HCT116 (cell line): ENCODE measurements at regions not wholly inside any gene's neighbourhood (a gene's known extent, or its start where the extent isn't known, plus 50 kb on each side); places are given as distances from the start of the nearest gene placed in this dataset.

Experiments used
- ATAC-seq: fragments of 200-7000 bp; cut with Tn5 transposase; 2 replicates; pipeline ENCODE4 v1.9.1; 2020; ENCODE audit warnings: mild to moderate bottlenecking, moderate library complexity
- BruUV-seq: library from RNA; stranded (reverse); fragments of 400-500 nt; replicated peaks from 2 replicates; lab custom pipeline; 2021; lab: Mats Ljungman, UMichigan
- CTCF ChIA-PET: fragments of 300-600 bp; sonication (Branson Sonifier 250); formaldehyde crosslinking; loops from one replicate; lab custom pipeline; 2021; ENCODE audit warnings: antibody characterized with exemption; lab: Charles Lee
- POLR2A ChIA-PET: fragments of 300-600, 350-600 bp; sonication (Branson Sonifier 250); formaldehyde crosslinking; loops from one replicate; lab custom pipeline; 2021; ENCODE audit warnings: antibody characterized with exemption; lab: Charles Lee
- RAD21 ChIA-PET, 2 experiments: fragments of 300-600 bp; sonication (Branson Sonifier 250); formaldehyde crosslinking; loops; one replicate each; lab custom pipeline; 2023; ENCODE audit warnings: low total read pairs in 2 of 2; ENCODE audit not compliant: uncharacterized antibody in 2 of 2, unreplicated experiment in 2 of 2, low non-redundant PET in 1 of 2; lab: Charles Lee
- DNase-seq: peaks from one replicate; pipeline ENCODE4 v3.0.0-alpha.2; 2010; ENCODE audit warnings: low read depth, low spot score
- H2AFZ ChIP-seq: fragments of 200-600 bp; shearing (Covaris generic), sonication (generic); 2 replicates; pipeline ENCODE4 v1.6.1; 2017; ENCODE audit warnings: low read depth, mixed run types, mixed read lengths, antibody characterized with exemption, low read length; ENCODE audit not compliant: poor library complexity, severe bottlenecking
- H3K27ac ChIP-seq: 2 replicates; pipeline ENCODE4 v1.5.1; 2012; ENCODE audit warnings: low read depth, low read length
- H3K27me3 ChIP-seq: fragments of 200-600 bp; sonication (generic); 2 replicates; pipeline ENCODE4 v1.6.1; 2016; ENCODE audit warnings: mixed run types, low read length, mixed read lengths; ENCODE audit not compliant: insufficient read depth
- H3K36me3 ChIP-seq, 2 experiments: fragments of 200-500 bp in 1 of 2; fragments of 200-600 bp in 1 of 2; sonication (Bioruptor generic) in 1 of 2; sonication (generic) in 1 of 2; 2 replicates each; pipeline versions ENCODE4 v1.5.1 to v1.6.1; 2014 to 2016; ENCODE audit warnings: low read length in 2 of 2, inconsistent platforms in 1 of 2, mixed read lengths in 1 of 2, mixed run types in 1 of 2; ENCODE audit not compliant: insufficient read depth in 2 of 2, control insufficient read depth in 1 of 2
- H3K4me1 ChIP-seq, 2 experiments: fragments of 200-600 bp in 1 of 2; sonication (generic) in 1 of 2; 2 replicates each; pipeline versions ENCODE4 v1.5.1 to v1.6.1; 2012 to 2017; ENCODE audit warnings: low read length in 2 of 2, inconsistent platforms in 1 of 2, mild to moderate bottlenecking in 1 of 2, mixed read lengths in 1 of 2, mixed run types in 1 of 2, moderate library complexity in 1 of 2; ENCODE audit not compliant: insufficient read depth in 2 of 2, control insufficient read depth in 1 of 2
- H3K4me2 ChIP-seq: fragments of 200-600 bp; sonication (generic); 2 replicates; pipeline ENCODE4 v1.6.1; 2017; ENCODE audit warnings: mixed run types, low read length, mixed read lengths
- H3K4me3 ChIP-seq, 2 experiments: fragments of 200-600 bp in 1 of 2; sonication (generic) in 1 of 2; replicated peaks in 1 of 2; 2 replicates each; pipeline ENCODE4 v1.5.1; 2011 to 2016; ENCODE audit warnings: low read length in 2 of 2, control low read depth in 1 of 2, low read depth in 1 of 2, mild to moderate bottlenecking in 1 of 2, mixed read lengths in 1 of 2, mixed run types in 1 of 2
- H3K79me2 ChIP-seq: fragments of 200-600 bp; sonication (generic); 2 replicates; pipeline ENCODE4 v1.6.1; 2017; ENCODE audit warnings: mild to moderate bottlenecking, mixed run types, low read length, moderate library complexity, mixed read lengths; ENCODE audit not compliant: insufficient read depth
- H3K9ac ChIP-seq: fragments of 200-600 bp; sonication (generic); 2 replicates; pipeline ENCODE4 v1.6.1; 2016; ENCODE audit warnings: low read length, mixed read lengths
- H3K9me2 ChIP-seq: fragments of 200-600 bp; sonication (generic), shearing (Covaris generic); 2 replicates; pipeline ENCODE4 v1.6.1; 2017; ENCODE audit warnings: mixed run types, mild to moderate bottlenecking, moderate library complexity; ENCODE audit not compliant: insufficient read depth
- H3K9me3 ChIP-seq, 2 experiments: fragments of 200-500 bp in 1 of 2; fragments of 200-600 bp in 1 of 2; sonication (Bioruptor generic) in 1 of 2; sonication (generic) in 1 of 2; 2 replicates each; pipeline ENCODE4 v1.6.1; 2014 to 2017; ENCODE audit warnings: low read length in 2 of 2, mixed read lengths in 2 of 2, inconsistent platforms in 1 of 2, low read depth in 1 of 2, mild to moderate bottlenecking in 1 of 2, mixed run types in 1 of 2, moderate library complexity in 1 of 2; ENCODE audit not compliant: control insufficient read depth in 1 of 2, insufficient read depth in 1 of 2
- H4K20me1 ChIP-seq: fragments of 200-600 bp; sonication (generic), shearing (Covaris generic); 2 replicates; pipeline ENCODE4 v1.6.1; 2017; ENCODE audit warnings: mixed run types, mild to moderate bottlenecking, moderate library complexity; ENCODE audit not compliant: insufficient read depth
- EGR1 ChIP-seq: IDR thresholded peaks from 2 replicates; pipeline ENCODE4 v1.6.1; 2012; ENCODE audit warnings: low read depth
- ELF1 ChIP-seq: IDR thresholded peaks from 2 replicates; pipeline ENCODE4 v1.6.1; 2012; ENCODE audit warnings: low read depth, borderline replicate concordance
- EZH2 ChIP-seq: fragments of 200-600 bp; sonication (generic); IDR thresholded peaks from 2 replicates; pipeline ENCODE4 v1.6.1; 2017; ENCODE audit warnings: antibody characterized with exemption, mixed run types
- EZH2phosphoT487 ChIP-seq: fragments of 200-600 bp; IDR thresholded peaks from 2 replicates; pipeline ENCODE4 v1.6.1; 2018; ENCODE audit warnings: antibody characterized with exemption, borderline replicate concordance
- FOSL1 ChIP-seq: IDR thresholded peaks from 2 replicates; pipeline ENCODE4 v1.6.1; 2012; ENCODE audit warnings: low read depth
- JUND ChIP-seq: IDR thresholded peaks from 2 replicates; pipeline ENCODE4 v1.6.1; 2012
- POLR2A ChIP-seq: IDR thresholded peaks from 2 replicates; pipeline ENCODE4 v1.7.0; 2011; ENCODE audit warnings: borderline replicate concordance; ENCODE audit not compliant: insufficient read depth, insufficient read length; ENCODE audit errors: extremely low read depth
- POLR2AphosphoS5 ChIP-seq: IDR thresholded peaks from 2 replicates; pipeline ENCODE4 v1.6.1; 2011; ENCODE audit warnings: mild to moderate bottlenecking, low read depth, low read length, moderate library complexity
- RAD21 ChIP-seq: IDR thresholded peaks from 2 replicates; pipeline ENCODE4 v1.6.1; 2012; ENCODE audit warnings: low read depth, mild to moderate bottlenecking
- SP1 ChIP-seq: IDR thresholded peaks from 2 replicates; pipeline ENCODE4 v1.6.1; 2012; ENCODE audit warnings: low read depth
- SRF ChIP-seq: IDR thresholded peaks from 2 replicates; pipeline ENCODE4 v1.6.1; 2012; ENCODE audit warnings: low read depth
- TCF7L2 ChIP-seq: IDR thresholded peaks from 2 replicates; pipeline ENCODE4 v1.7.0; 2011; ENCODE audit warnings: borderline replicate concordance, inconsistent platforms; ENCODE audit not compliant: insufficient read depth, insufficient read length; ENCODE audit errors: extremely low read depth
- YY1 ChIP-seq: IDR thresholded peaks from 2 replicates; pipeline ENCODE4 v1.6.1; 2011; ENCODE audit warnings: low read length, low read depth, moderate library complexity, mild to moderate bottlenecking; ENCODE audit not compliant: insufficient replicate concordance; ENCODE audit errors: extremely low read depth
- ZFX ChIP-seq: fragments of 450-650 bp; IDR thresholded peaks from 2 replicates; pipeline ENCODE4 v1.6.1; 2017
- intact Hi-C: fragments of 100-400 bp; cut with micrococcal nuclease; formaldehyde crosslinking; loops from 2 replicates; pipeline ENCODE4 v1.10.0; 2022
- TF ChIP-seq, protein P1 (sequence below): IDR thresholded peaks from 2 replicates; pipeline ENCODE4 v1.6.1; 2012
- TF ChIP-seq, protein P2 (sequence below): IDR thresholded peaks from 2 replicates; pipeline ENCODE4 v1.6.1; 2012; ENCODE audit warnings: low read depth
- TF ChIP-seq, protein P3 (sequence below): IDR thresholded peaks from 2 replicates; pipeline ENCODE4 v1.6.1; 2012
- TF ChIP-seq, protein P4 (sequence below): IDR thresholded peaks from 2 replicates; pipeline ENCODE4 v1.6.1; 2011; ENCODE audit warnings: mild to moderate bottlenecking, low read length, moderate library complexity; ENCODE audit not compliant: insufficient replicate concordance; ENCODE audit errors: extremely low read depth

DNA sequence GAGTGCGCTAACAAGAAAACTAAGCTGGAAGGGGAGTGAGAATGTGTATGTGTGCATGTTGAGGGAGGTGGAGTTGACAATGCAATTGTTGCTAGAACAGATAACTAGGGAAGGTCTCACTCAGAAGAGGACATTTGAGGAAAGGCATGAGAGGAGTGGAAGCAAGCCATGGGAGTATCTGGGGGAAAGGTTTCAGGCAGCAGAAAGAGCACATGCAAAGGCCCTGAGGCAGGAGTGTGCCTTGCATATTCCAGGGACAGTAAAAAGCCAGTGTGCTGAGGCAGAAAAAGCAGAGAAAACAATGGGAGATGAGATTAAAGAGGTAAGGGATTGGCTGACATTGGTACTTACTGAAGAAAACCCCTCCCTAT is 149.6 kb upstream of the ADO start (continued):
- TF ChIP-seq, protein P1, sequence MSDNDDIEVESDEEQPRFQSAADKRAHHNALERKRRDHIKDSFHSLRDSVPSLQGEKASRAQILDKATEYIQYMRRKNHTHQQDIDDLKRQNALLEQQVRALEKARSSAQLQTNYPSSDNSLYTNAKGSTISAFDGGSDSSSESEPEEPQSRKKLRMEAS, result no peak
- no peak for TF ChIP-seq RAD21
- TF ChIP-seq SRF, result no peak
- no peak for TF ChIP-seq JUND
- TF ChIP-seq EGR1, result no peak
- TF ChIP-seq, all 23 proteins: peak for 0

DNA sequence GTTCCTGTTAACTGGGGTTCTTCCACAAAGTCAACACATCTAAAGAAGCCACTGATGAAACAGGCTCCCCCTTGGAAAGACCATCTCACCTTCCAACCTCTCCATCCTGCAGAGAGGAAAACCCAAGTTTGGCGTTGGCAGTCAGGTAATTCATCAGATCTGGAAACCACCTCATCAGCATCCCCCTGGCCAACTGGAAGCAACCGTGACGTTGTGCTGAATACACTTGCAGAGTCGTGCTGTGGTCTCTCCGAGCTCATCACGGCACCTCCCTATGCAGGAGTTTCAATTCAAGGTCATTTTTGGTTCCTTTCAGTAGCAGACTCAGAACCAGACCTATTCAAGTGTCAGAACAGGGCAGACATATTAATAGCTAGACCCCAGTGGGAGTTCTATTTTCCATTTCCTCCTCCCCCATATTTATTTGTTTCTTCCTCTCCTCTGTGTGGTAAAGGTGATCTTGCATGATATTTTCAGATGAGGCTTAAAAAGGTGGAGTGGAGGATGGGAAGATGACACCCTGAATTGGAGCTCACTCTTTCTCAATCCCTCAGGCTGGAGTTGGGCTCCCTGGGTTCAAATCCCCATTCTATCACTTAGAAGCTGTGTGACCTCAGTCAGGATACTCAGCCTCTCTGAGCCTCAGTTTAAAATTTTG is 149.1 kb upstream of the ADO start:
- no peaks in the 10 kb centered on the region for H3K36me3 ChIP-seq
- POLR2A ChIA-PET, result no interaction called here
- CTCF ChIA-PET, result no interaction called here
- TF ChIP-seq RAD21, result no peak
- TF ChIP-seq, protein P2, sequence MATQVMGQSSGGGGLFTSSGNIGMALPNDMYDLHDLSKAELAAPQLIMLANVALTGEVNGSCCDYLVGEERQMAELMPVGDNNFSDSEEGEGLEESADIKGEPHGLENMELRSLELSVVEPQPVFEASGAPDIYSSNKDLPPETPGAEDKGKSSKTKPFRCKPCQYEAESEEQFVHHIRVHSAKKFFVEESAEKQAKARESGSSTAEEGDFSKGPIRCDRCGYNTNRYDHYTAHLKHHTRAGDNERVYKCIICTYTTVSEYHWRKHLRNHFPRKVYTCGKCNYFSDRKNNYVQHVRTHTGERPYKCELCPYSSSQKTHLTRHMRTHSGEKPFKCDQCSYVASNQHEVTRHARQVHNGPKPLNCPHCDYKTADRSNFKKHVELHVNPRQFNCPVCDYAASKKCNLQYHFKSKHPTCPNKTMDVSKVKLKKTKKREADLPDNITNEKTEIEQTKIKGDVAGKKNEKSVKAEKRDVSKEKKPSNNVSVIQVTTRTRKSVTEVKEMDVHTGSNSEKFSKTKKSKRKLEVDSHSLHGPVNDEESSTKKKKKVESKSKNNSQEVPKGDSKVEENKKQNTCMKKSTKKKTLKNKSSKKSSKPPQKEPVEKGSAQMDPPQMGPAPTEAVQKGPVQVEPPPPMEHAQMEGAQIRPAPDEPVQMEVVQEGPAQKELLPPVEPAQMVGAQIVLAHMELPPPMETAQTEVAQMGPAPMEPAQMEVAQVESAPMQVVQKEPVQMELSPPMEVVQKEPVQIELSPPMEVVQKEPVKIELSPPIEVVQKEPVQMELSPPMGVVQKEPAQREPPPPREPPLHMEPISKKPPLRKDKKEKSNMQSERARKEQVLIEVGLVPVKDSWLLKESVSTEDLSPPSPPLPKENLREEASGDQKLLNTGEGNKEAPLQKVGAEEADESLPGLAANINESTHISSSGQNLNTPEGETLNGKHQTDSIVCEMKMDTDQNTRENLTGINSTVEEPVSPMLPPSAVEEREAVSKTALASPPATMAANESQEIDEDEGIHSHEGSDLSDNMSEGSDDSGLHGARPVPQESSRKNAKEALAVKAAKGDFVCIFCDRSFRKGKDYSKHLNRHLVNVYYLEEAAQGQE, result no peak
- TF ChIP-seq, protein P1, result no peak
- TF ChIP-seq ELF1, result no peak
- TF ChIP-seq EZH2phosphoT487, result no peak
- TF ChIP-seq TCF7L2, result no peak
- TF ChIP-seq, protein P3, sequence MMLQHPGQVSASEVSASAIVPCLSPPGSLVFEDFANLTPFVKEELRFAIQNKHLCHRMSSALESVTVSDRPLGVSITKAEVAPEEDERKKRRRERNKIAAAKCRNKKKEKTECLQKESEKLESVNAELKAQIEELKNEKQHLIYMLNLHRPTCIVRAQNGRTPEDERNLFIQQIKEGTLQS, result no peak
- TF ChIP-seq SP1, result no peak
- no peak for TF ChIP-seq FOSL1
- no peak for TF ChIP-seq EZH2
- no peak for TF ChIP-seq ZFX
- TF ChIP-seq, protein P4, sequence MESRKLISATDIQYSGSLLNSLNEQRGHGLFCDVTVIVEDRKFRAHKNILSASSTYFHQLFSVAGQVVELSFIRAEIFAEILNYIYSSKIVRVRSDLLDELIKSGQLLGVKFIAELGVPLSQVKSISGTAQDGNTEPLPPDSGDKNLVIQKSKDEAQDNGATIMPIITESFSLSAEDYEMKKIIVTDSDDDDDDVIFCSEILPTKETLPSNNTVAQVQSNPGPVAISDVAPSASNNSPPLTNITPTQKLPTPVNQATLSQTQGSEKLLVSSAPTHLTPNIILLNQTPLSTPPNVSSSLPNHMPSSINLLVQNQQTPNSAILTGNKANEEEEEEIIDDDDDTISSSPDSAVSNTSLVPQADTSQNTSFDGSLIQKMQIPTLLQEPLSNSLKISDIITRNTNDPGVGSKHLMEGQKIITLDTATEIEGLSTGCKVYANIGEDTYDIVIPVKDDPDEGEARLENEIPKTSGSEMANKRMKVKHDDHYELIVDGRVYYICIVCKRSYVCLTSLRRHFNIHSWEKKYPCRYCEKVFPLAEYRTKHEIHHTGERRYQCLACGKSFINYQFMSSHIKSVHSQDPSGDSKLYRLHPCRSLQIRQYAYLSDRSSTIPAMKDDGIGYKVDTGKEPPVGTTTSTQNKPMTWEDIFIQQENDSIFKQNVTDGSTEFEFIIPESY, result no peak
- TF ChIP-seq YY1, result no peak
- TF ChIP-seq POLR2AphosphoS5, result no peak
- no peak for TF ChIP-seq POLR2A
- TF ChIP-seq JUND, result no peak
- H3K4me1 ChIP-seq, result no peaks in the 10 kb centered on the region
- no peak overlapping the region for H3K4me2 ChIP-seq
- RAD21 ChIA-PET, result no interaction called here
- BruUV-seq, result no TSS peak
- no peak overlapping the region for H3K27ac ChIP-seq
- H4K20me1 ChIP-seq, result no peaks in the 10 kb centered on the region
- no peaks in the 10 kb centered on the region for H3K79me2 ChIP-seq
- H3K27me3 ChIP-seq, result no peaks in the 10 kb centered on the region
- H3K9me3 ChIP-seq, result no peaks in the 10 kb centered on the region
- no peaks in the 10 kb centered on the region for H3K9me2 ChIP-seq
- no peak for DNase-seq
- H3K9ac ChIP-seq, result no peak overlapping the region
- H3K4me3 ChIP-seq, result no peak overlapping the region
- H2AFZ ChIP-seq, result no peak overlapping the region
- no peak for ATAC-seq
- intact Hi-C loops, result no loop called here
